A549 (cell line): ENCODE measurements at regions not wholly inside any gene's neighbourhood (a gene's known extent, or its start where the extent isn't known, plus 50 kb on each side); places are given as distances from the start of the nearest gene placed in this dataset.

Experiments used
- ATAC-seq, 2 experiments: fragments of 200-7000 bp in 1 of 2; fragments of >200 bp in 1 of 2; cut with Nextera tagmentation in 1 of 2; cut with Tn5 transposase in 1 of 2; 3 replicates each; pipeline versions ENCODE4 v1.8.0 to v1.9.1; 2018 to 2020; ENCODE audit warnings: mild to moderate bottlenecking in 1 of 2, moderate library complexity in 1 of 2
- CTCF ChIA-PET: fragments of 300-600 bp; sonication (Branson Sonifier 250); formaldehyde crosslinking; extraction: SDS; loops from one replicate; lab custom pipeline; 2021; ENCODE audit warnings: antibody characterized with exemption, inconsistent platforms; lab: Yijun Ruan, JAX
- POLR2A ChIA-PET: fragments of 350-600 bp; formaldehyde crosslinking; extraction: SDS; loops from one replicate; lab custom pipeline; 2021; ENCODE audit warnings: antibody characterized with exemption, inconsistent platforms; lab: Yijun Ruan, JAX
- DNase-seq, 2 experiments: peaks; one replicate each; pipeline versions ENCODE4 v3.0.0 to v3.0.0-alpha.2; 2011 to 2016; ENCODE audit warnings: low read depth in 1 of 2, low spot score in 1 of 2
- FAIRE-seq: peaks from 2 replicates; lab custom pipeline; 2011; peaks lifted over from hg19 to GRCh38; lab: Jason Lieb, UNC
- H3K27ac ChIP-seq, 2 experiments: fragments of >200 bp; sonication (Bioruptor Twin); formaldehyde crosslinking; 3 replicates each; pipeline ENCODE4 v1.5.1; 2016 to 2017
- H3K4me1 ChIP-seq: fragments of >200 bp; sonication (Bioruptor Twin); formaldehyde crosslinking; 3 replicates; pipeline ENCODE4 v1.6.1; 2016
- H3K4me2 ChIP-seq: fragments of >200 bp; sonication (Bioruptor Twin); formaldehyde crosslinking; 3 replicates; pipeline ENCODE4 v1.6.1; 2016
- H3K4me3 ChIP-seq: fragments of >200 bp; sonication (Bioruptor Twin); formaldehyde crosslinking; 3 replicates; pipeline ENCODE4 v1.5.1; 2016
- H3K9me3 ChIP-seq: fragments of >200 bp; sonication (Bioruptor Twin); formaldehyde crosslinking; 3 replicates; pipeline ENCODE4 v1.6.1; 2016
- BCL3 ChIP-seq: fragments of >200 bp; sonication (Bioruptor Twin); formaldehyde crosslinking; IDR thresholded peaks from 3 replicates; pipeline ENCODE4 v1.6.1; 2016
- CBX8 ChIP-seq: fragments of 200-600 bp; sonication (generic); IDR thresholded peaks from 2 replicates; pipeline ENCODE4 v1.6.1; 2016
- CHD2 ChIP-seq: fragments of 150-350 bp; IDR thresholded peaks from 2 replicates; pipeline ENCODE4 v1.6.1; 2014; ENCODE audit warnings: low read length; ENCODE audit not compliant: partially characterized antibody
- CHD4 ChIP-seq: fragments of 200-600 bp; sonication (generic); IDR thresholded peaks from 2 replicates; pipeline ENCODE4 v1.6.1; 2016; ENCODE audit warnings: antibody characterized with exemption, mild to moderate bottlenecking, borderline replicate concordance
- EP300 ChIP-seq, 2 experiments: fragments of >200 bp; sonication (Bioruptor Twin); formaldehyde crosslinking; IDR thresholded peaks; 2 replicates in 1 of 2; 3 replicates in 1 of 2; pipeline ENCODE4 v1.6.1; 2016 to 2017
- FOSB ChIP-seq: fragments of 250-450 bp; sonication (Bioruptor Pico); IDR thresholded peaks from 2 replicates; pipeline ENCODE4 v1.5.0; 2020; ENCODE audit warnings: mild to moderate bottlenecking, moderate library complexity
- FOXS1 ChIP-seq: fragments of 250-450 bp; sonication (Bioruptor Pico); IDR thresholded peaks from 2 replicates; pipeline ENCODE4 v1.5.0; 2020; ENCODE audit warnings: mild to moderate bottlenecking, moderate library complexity
- GATA3 ChIP-seq: IDR thresholded peaks from 2 replicates; pipeline ENCODE4 v1.6.1; 2012; ENCODE audit warnings: borderline replicate concordance
- HEYL ChIP-seq: fragments of 250-450 bp; sonication (Bioruptor Pico); IDR thresholded peaks from 2 replicates; pipeline ENCODE4 v1.8.0; 2021; ENCODE audit warnings: mild to moderate bottlenecking, moderate library complexity
- HOXA7 ChIP-seq: fragments of 250-450 bp; sonication (Bioruptor Pico); IDR thresholded peaks from 2 replicates; pipeline ENCODE4 v1.5.0; 2020; ENCODE audit warnings: mild to moderate bottlenecking, moderate library complexity
- HOXB5 ChIP-seq: fragments of 250-450 bp; sonication (Bioruptor Pico); IDR thresholded peaks from 2 replicates; pipeline ENCODE4 v1.5.0; 2020; ENCODE audit warnings: mild to moderate bottlenecking, moderate library complexity
- JUN ChIP-seq, 2 experiments: fragments of >200 bp; sonication (Bioruptor Twin); formaldehyde crosslinking; IDR thresholded peaks; 2 replicates in 1 of 2; 3 replicates in 1 of 2; pipeline ENCODE4 v1.6.1; 2016 to 2017
- JUNB ChIP-seq: fragments of >200 bp; sonication (Bioruptor Twin); formaldehyde crosslinking; IDR thresholded peaks from 2 replicates; pipeline ENCODE4 v1.6.1; 2016
- MAFK ChIP-seq: fragments of 450-650 bp; IDR thresholded peaks from 2 replicates; pipeline ENCODE4 v1.6.1; 2014; ENCODE audit not compliant: partially characterized antibody
- NPAS2 ChIP-seq: fragments of 250-450 bp; sonication (Bioruptor Pico); IDR thresholded peaks from 2 replicates; pipeline ENCODE4 v1.8.0; 2022; ENCODE audit warnings: mild to moderate bottlenecking, moderate library complexity, borderline replicate concordance
- POLR2A ChIP-seq: IDR thresholded peaks from 2 replicates; pipeline ENCODE4 v1.6.1; 2012; ENCODE audit warnings: mild to moderate bottlenecking, low read length
- RAD21 ChIP-seq, 2 experiments: fragments of >200 bp in 1 of 2; sonication (Bioruptor Twin) in 1 of 2; formaldehyde crosslinking in 1 of 2; IDR thresholded peaks in 1 of 2; conservative IDR thresholded peaks in 1 of 2; 2 replicates in 1 of 2; 3 replicates in 1 of 2; pipeline ENCODE4 v1.6.1; 2012 to 2018; ENCODE audit warnings: inconsistent platforms in 1 of 2
- RCOR1 ChIP-seq: fragments of 150-350 bp; IDR thresholded peaks from 2 replicates; pipeline ENCODE4 v1.6.1; 2014; ENCODE audit warnings: antibody characterized with exemption, low read length, low read depth
- RNF2 ChIP-seq: fragments of 200-600 bp; sonication (generic); IDR thresholded peaks from 2 replicates; pipeline ENCODE4 v1.6.1; 2016; ENCODE audit warnings: low read depth, mild to moderate bottlenecking, antibody characterized with exemption, moderate library complexity, borderline replicate concordance
- TP53 ChIP-seq: fragments of 250-450 bp; sonication (Bioruptor Pico); IDR thresholded peaks from 2 replicates; pipeline ENCODE4 v1.5.0; 2021; ENCODE audit warnings: mild to moderate bottlenecking, moderate library complexity
- USF2 ChIP-seq: fragments of 450-650 bp; IDR thresholded peaks from 2 replicates; pipeline ENCODE4 v1.6.1; 2014; ENCODE audit warnings: antibody characterized with exemption
- ZC3H11A ChIP-seq: fragments of 450-650 bp; IDR thresholded peaks from 2 replicates; pipeline ENCODE4 v1.6.1; 2014; ENCODE audit warnings: antibody characterized with exemption, mild to moderate bottlenecking
- ZFP36 ChIP-seq: fragments of 450-650 bp; IDR thresholded peaks from 2 replicates; pipeline ENCODE4 v1.6.1; 2014; ENCODE audit warnings: borderline replicate concordance; ENCODE audit not compliant: partially characterized antibody
- WGBS: methylation state at CpG from one replicate; pipeline ENCODE4 v1.1.6; 2017; ENCODE audit errors: missing lambda C conversion rate; 5-methylcytosine and 5-hydroxymethylcytosine counted together
- TF ChIP-seq, protein P1 (sequence below): IDR thresholded peaks from 2 replicates; pipeline ENCODE4 v1.6.1; 2012
- TF ChIP-seq, protein P2 (sequence below): fragments of 150-350 bp; IDR thresholded peaks from 2 replicates; pipeline ENCODE4 v1.6.1; 2014; ENCODE audit warnings: low read depth, mild to moderate bottlenecking, low read length
- TF ChIP-seq, protein P3 (sequence below): IDR thresholded peaks from 2 replicates; pipeline ENCODE4 v1.6.1; 2012; ENCODE audit warnings: low read depth, borderline replicate concordance

DNA sequence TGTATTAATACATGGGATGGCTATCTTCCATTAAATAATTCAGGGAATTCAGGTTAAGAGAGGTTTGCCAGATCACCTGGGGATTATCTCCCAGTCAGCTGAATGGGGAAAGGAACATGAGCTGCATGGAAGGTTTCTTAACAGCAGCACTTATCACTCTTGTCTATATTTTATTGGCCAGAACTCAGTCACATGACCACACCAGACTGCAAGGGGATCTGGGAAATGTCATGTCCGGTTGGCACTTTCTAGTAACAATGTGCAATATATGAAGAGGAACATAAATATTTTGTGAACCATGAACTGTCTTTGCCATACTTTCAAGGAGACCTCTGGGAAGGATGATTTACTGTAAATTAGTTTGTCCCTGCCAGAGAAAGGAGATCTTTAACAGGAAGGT, 599.1 kb downstream of the SLC4A3 start:
- Histone ChIP-seq H3K4me1 (peaks cover 71% of the 10 kb centered on the region), H3K27ac (peak overlapping the region; percentile 80 to 81), H3K9me3 (no peaks in the 10 kb centered on the region), H3K4me2 (no peak overlapping the region), H3K4me3 (no peak overlapping the region)
- WGBS = 100% methylated on average over 1 of the region's 1 CpG
- ATAC-seq (no peak), DNase-seq (no peak), FAIRE-seq (no peak)
- TF ChIP-seq FOSB (CRISPR knock-in tag) (no peak), CHD2 (no peak), FOXS1 (CRISPR knock-in tag) (no peak), BCL3 (no peak), NPAS2 (CRISPR knock-in tag) (no peak), ZC3H11A (no peak), GATA3 (no peak), POLR2A (no peak), RNF2 (no peak), HOXA7 (CRISPR knock-in tag) (no peak), JUNB (no peak), HOXB5 (CRISPR knock-in tag) (no peak), HEYL (no peak)
- ChIA-PET POLR2A (no interaction called here), CTCF (no interaction called here)

DNA sequence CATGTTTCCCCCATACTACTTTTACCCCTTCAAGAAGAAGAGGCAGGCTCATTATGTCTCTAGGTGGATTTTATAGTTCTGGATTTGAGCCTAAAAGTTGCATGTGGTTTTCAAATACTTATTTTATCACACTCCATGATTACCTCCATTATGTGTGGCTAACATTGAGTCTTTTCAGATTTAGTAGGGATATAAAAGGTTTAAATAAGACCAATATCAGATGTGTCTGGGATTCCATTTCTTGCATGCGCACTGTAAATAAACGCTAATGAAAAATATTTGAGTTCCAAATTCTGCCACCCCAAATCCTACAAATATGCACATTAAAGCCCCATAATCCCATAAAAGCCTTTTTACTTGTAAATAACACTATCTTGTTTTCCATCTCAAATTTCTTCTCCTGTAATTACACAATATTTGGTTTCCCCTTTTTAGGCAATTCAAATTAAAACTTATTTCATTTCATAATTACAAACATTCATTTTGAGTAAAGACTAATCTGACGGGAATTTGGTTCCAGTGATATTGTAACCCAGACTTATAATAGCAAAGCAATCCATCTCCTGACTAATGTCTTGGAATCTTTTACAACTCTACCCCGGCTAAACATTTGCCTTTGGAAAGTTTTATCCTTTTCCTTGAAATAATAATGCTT, 600.0 kb downstream of the SLC4A3 start:
- ATAC-seq (no peak), FAIRE-seq (no peak), DNase-seq (no peak)
- Histone ChIP-seq H3K4me3 (no peak overlapping the region), H3K4me2 (peak overlapping the region; percentile 80), H3K9me3 (no peaks in the 10 kb centered on the region), H3K27ac (peak overlapping the region; percentile 80 to 81), H3K4me1 (peaks cover 74% of the 10 kb centered on the region)
- no peak for TF ChIP-seq USF2
- TF ChIP-seq NPAS2 (CRISPR knock-in tag) = no peak
- TF ChIP-seq BCL3 = no peak
- no peak for TF ChIP-seq RAD21 (conservative IDR thresholded peaks at IDR 0.05 in 1 of 2, IDR thresholded peaks at IDR 0.05 in 1 of 2)
- TF ChIP-seq, protein P1, sequence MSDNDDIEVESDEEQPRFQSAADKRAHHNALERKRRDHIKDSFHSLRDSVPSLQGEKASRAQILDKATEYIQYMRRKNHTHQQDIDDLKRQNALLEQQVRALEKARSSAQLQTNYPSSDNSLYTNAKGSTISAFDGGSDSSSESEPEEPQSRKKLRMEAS = no peak
- TF ChIP-seq MAFK = no peak
- ChIA-PET POLR2A (no interaction called here), CTCF (no interaction called here)
- 76% methylated on average over 4 of the region's 4 CpGs for WGBS

DNA sequence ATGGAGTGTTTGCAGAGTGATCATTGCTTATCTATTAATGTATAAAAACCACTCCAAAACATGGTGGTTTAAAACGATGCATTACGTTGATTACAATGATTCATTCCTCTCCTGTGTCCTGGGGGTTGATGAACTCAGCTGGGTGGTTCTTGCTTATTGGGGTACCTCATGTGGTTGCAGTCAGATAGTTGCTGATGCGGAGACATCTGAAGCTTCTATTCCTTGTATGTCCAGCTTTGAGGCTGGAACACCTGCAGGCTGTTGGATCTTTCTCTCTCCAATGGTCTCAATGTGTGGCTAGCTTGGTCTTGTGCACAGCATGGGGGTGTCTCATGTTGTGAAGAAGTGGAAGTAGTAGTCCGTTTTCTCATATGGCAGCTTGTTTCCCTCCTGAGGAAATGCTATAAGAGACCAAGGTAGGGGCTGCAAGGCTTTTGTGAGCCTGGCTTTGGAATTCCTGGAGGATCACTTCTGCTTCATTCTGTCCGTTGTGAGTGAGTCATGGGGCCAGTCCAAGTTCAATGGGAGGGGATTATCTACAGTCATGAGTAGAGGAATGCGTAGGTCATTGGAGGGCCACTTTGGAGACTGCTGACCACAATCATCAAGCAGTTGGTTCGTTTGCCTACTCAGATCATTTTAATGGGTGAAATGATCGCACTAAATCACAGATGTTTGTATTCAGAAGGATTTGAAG, 601.0 kb downstream of the SLC4A3 start:
- ChIA-PET POLR2A (interaction anchor here (0.8 to 1.3 kb wide), 2 partner anchors 49 to 52 kb away, joined by 3 to 5 read pairs; no protein-coding TSS in a partner anchor), CTCF (interaction anchor here (0.6 kb wide), 1 partner anchor 1768 kb away, joined by 3 read pairs; no protein-coding TSS in a partner anchor)
- WGBS = under 1% methylated on average over 7 of the region's 8 CpGs
- peaks cover 74% of the 10 kb centered on the region for H3K4me1 ChIP-seq
- H3K4me2 ChIP-seq = peak overlapping the region; percentile 80
- FAIRE-seq (peak; percentile 96), ATAC-seq (peak; percentile 96 to 97), DNase-seq (peak; percentile 60 to 97)
- H3K4me3 ChIP-seq = peak overlapping the region; percentile 18; the same call in 1 of the 3 replicates
- peak overlapping the region; percentile 81 to 87 for H3K27ac ChIP-seq
- H3K9me3 ChIP-seq = no peaks in the 10 kb centered on the region
- TF ChIP-seq JUN (IDR thresholded peaks at IDR 0.05) (peak; percentile 75 to 90), CHD4 (no peak), TP53 (CRISPR knock-in tag) (no peak), NPAS2 (CRISPR knock-in tag) (no peak), ZC3H11A (no peak), EP300 (IDR thresholded peaks at IDR 0.05) (peak; percentile 45 to 49; a peak in 2 of 5 replicates), ZFP36 (no peak), FOSB (CRISPR knock-in tag) (no peak), BCL3 (peak; percentile 77; the same call in 1 of the 3 replicates), CBX8 (no peak), JUNB (peak; percentile 85), RCOR1 (no peak)
- TF ChIP-seq, protein P2, sequence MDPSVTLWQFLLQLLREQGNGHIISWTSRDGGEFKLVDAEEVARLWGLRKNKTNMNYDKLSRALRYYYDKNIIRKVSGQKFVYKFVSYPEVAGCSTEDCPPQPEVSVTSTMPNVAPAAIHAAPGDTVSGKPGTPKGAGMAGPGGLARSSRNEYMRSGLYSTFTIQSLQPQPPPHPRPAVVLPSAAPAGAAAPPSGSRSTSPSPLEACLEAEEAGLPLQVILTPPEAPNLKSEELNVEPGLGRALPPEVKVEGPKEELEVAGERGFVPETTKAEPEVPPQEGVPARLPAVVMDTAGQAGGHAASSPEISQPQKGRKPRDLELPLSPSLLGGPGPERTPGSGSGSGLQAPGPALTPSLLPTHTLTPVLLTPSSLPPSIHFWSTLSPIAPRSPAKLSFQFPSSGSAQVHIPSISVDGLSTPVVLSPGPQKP = no peak
- TF ChIP-seq, protein P3, sequence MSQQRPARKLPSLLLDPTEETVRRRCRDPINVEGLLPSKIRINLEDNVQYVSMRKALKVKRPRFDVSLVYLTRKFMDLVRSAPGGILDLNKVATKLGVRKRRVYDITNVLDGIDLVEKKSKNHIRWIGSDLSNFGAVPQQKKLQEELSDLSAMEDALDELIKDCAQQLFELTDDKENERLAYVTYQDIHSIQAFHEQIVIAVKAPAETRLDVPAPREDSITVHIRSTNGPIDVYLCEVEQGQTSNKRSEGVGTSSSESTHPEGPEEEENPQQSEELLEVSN = no peak
